Heart right ventricle (tissue), 16 donors: ENCODE measurements at regions not wholly inside any gene's neighbourhood (a gene's known extent, or its start where the extent isn't known, plus 50 kb on each side); places are given as distances from the start of the nearest gene placed in this dataset.

Experiments
- ATAC-seq, 8 donors: fragments of 200-7000 bp; cut with Tn5 transposase; one replicate each; pipeline ENCODE4 v1.9.1; 2020; ENCODE audit warnings: mild to moderate bottlenecking in 8 of 8, moderate library complexity in 8 of 8, moderate number of reproducible peaks in 1 of 8
- DNase-seq, 2 donors: peaks; one replicate each; pipeline ENCODE4 v3.0.0-alpha.2; 2020
- H3K27ac ChIP-seq, 10 donors: fragments of 200-600 bp; sonication (generic) in 2 of 10; one replicate each; pipeline versions ENCODE4 v1.5.0 to v1.8.0; 2020 to 2022; ENCODE audit warnings: mild to moderate bottlenecking in 3 of 10
- H3K27me3 ChIP-seq, 7 donors: fragments of 200-600 bp; one replicate each; pipeline ENCODE4 v1.8.0; 2021 to 2022; ENCODE audit warnings: mild to moderate bottlenecking in 2 of 7
- H3K36me3 ChIP-seq, 9 donors: fragments of 200-600 bp; sonication (generic) in 1 of 9; one replicate each; pipeline versions ENCODE4 v1.5.0 to v1.8.0; 2020 to 2022; ENCODE audit warnings: mild to moderate bottlenecking in 2 of 9
- H3K4me1 ChIP-seq, 9 donors: fragments of 200-600 bp; sonication (generic) in 1 of 9; one replicate each; pipeline versions ENCODE4 v1.5.0 to v1.8.0; 2020 to 2022; ENCODE audit warnings: mild to moderate bottlenecking in 4 of 9
- H3K4me3 ChIP-seq, 10 donors: fragments of 200-600 bp; sonication (generic) in 2 of 10; one replicate each; pipeline versions ENCODE4 v1.5.0 to v1.8.0; 2020 to 2022; ENCODE audit warnings: mild to moderate bottlenecking in 7 of 10, moderate library complexity in 2 of 10
- H3K9me3 ChIP-seq, 11 donors: fragments of 200-600 bp in 10 of 11; sonication (generic) in 2 of 11; one replicate each; pipeline versions ENCODE4 v1.5.0 to v1.8.0; 2013 to 2022; ENCODE audit warnings: mild to moderate bottlenecking in 2 of 11, control low read depth in 1 of 11, moderate library complexity in 1 of 11
- CTCF ChIP-seq, 9 donors: fragments of 200-600 bp; sonication (generic) in 2 of 9; IDR thresholded peaks; one replicate each; pipeline versions ENCODE4 v1.5.0 to v1.8.0; 2021 to 2022; ENCODE audit warnings: antibody characterized with exemption in 9 of 9, mild to moderate bottlenecking in 5 of 9, moderate library complexity in 1 of 9
- WGBS, 2 donors: extraction: QIAGEN DNeasy Blood & Tissue Kit; methylation state at CpG; one replicate each; pipeline ENCODE4 v1.1.7; 2013; ENCODE audit warnings: inconsistent platforms in 1 of 2; 5-methylcytosine and 5-hydroxymethylcytosine counted together
- intact Hi-C, 10 donors: fragments of 100-400 bp; cut with DNase I; formaldehyde crosslinking; loops; one replicate each; pipeline versions ENCODE4 v1.11.1 to v1.14.2; 2022
- donor health status: Arrhythmogenic right ventricular cardiomyopathy.
- donor health status: ischemic (EF 13 %, LVEDD 7.1; RV severe dilation, severe dysfunction).
- donor health status: healthy with polysubstance abuse.
- donor health status: DM: no; HTN: yes; CAD: no.
- donor health status: DM: no; HTN: no; CAD: no.
- donor health status: ischemic (EF 25% LVEDD 6.9; RV normal size, moderate dysfunction).
- donor health status: ischemic (EF 25% LVEDD 5.7; RV mildly dilated, moderate dysfunction).
- donor health status: healthy.
- donor health status: DM: yes; HTN: yes; CAD: no.
- donor health status: Ischemic cardiomyopathy.
- donor health status: ischemic (EF 35%, LVEDD 5.7; RV mildly dilated, moderate dysfunction).
- donor health status: nonischemic (EF 11% LVEDD 7.7; RV severe dilation, severe dysfunction).
- donor health status: DM: yes; HTN: yes; CAD: no.
- donor health status: PGD.
- donor health status: ischemic (EF 29% LVEDD 5.4; RV normal size, mild dysfunction).
- donor health status: nonischemic (EF 23%, LVEDD 6.1; RV moderate dilation, normal function).

- no peak for DNase-seq
- intact Hi-C loops, result no loop called here
- H3K9me3 ChIP-seq, result no peaks in the 10 kb centered on the region
- H3K27me3 ChIP-seq, result no peaks in the 10 kb centered on the region
- no peak for TF ChIP-seq CTCF (IDR thresholded peaks at IDR 0.05)
- no peak for ATAC-seq
- H3K36me3 ChIP-seq, result no peaks in the 10 kb centered on the region
- H3K27ac ChIP-seq, result no peak overlapping the region
- no peak overlapping the region for H3K4me3 ChIP-seq
- no peaks in the 10 kb centered on the region for H3K4me1 ChIP-seq
These were observed 447.3 kb upstream of the CCNG1 start for GRCh38 chr5:162990063-162990462.

- no peak overlapping the region for H3K4me3 ChIP-seq
- TF ChIP-seq CTCF (IDR thresholded peaks at IDR 0.05), result no peak
- intact Hi-C loops, result no loop called here
- no peak for ATAC-seq
- no peaks in the 10 kb centered on the region for H3K36me3 ChIP-seq
- H3K9me3 ChIP-seq, result no peaks in the 10 kb centered on the region
- no peaks in the 10 kb centered on the region for H3K4me1 ChIP-seq
- no peak overlapping the region for H3K27ac ChIP-seq
- DNase-seq, result no peak
- H3K27me3 ChIP-seq, result no peaks in the 10 kb centered on the region
- 51 to 57% methylated on average over 2 of the region's 2 CpGs for WGBS, 2 donors
These were observed 446.4 kb upstream of the CCNG1 start for GRCh38 chr5:162990856-162991497.

- H3K4me3 ChIP-seq, result no peak overlapping the region
- intact Hi-C loops, result no loop called here
- no peaks in the 10 kb centered on the region for H3K9me3 ChIP-seq
- no peak for ATAC-seq
- H3K36me3 ChIP-seq, result no peaks in the 10 kb centered on the region
- no peak for TF ChIP-seq CTCF (IDR thresholded peaks at IDR 0.05)
- DNase-seq, result no peak
- no peaks in the 10 kb centered on the region for H3K27me3 ChIP-seq
- H3K4me1 ChIP-seq, result no peaks in the 10 kb centered on the region
- WGBS, 2 donors, result 83 to 88% methylated on average over 4 of the region's 4 CpGs
- H3K27ac ChIP-seq, result no peak overlapping the region
These were observed 441.8 kb upstream of the CCNG1 start for GRCh38 chr5:162995568-162995967.

- H3K27ac ChIP-seq, result no peak overlapping the region
- H3K9me3 ChIP-seq, result no peaks in the 10 kb centered on the region
- TF ChIP-seq CTCF (IDR thresholded peaks at IDR 0.05), result no peak
- intact Hi-C loops, result no loop called here
- no peaks in the 10 kb centered on the region for H3K4me1 ChIP-seq
- H3K27me3 ChIP-seq, result no peaks in the 10 kb centered on the region
- 60 to 65% methylated on average over 1 of the region's 1 CpG for WGBS, 2 donors
- no peak for ATAC-seq
- H3K36me3 ChIP-seq, result no peaks in the 10 kb centered on the region
- no peak overlapping the region for H3K4me3 ChIP-seq
- no peak for DNase-seq
These were observed 441.3 kb upstream of the CCNG1 start for GRCh38 chr5:162996053-162996452.
